Left forelimb (tissue), 1 donor: ENCODE measurements at regions not wholly inside any gene's neighbourhood (a gene's known extent, or its start where the extent isn't known, plus 50 kb on each side); places are given as distances from the start of the nearest gene placed in this dataset.

Experiments
- DNase-seq: peaks from one replicate; pipeline ENCODE4 v3.0.0-alpha.2; 2018; ENCODE audit warnings: low spot score

- no peak for DNase-seq
Measured at GRCh38 chr2:168378960-168379669, 77.0 kb upstream of the CERS6 start.

GRCh38 chr2:168380500-168380899 lies 75.6 kb upstream of the CERS6 start:
- DNase-seq: no peak

GRCh38 chr2:168392024-168392423 lies 64.0 kb upstream of the CERS6 start:
- DNase-seq: no peak

- no peak for DNase-seq
Measured at GRCh38 chr2:168392797-168393196, 63.3 kb upstream of the CERS6 start.

GRCh38 chr2:168394262-168394661 lies 61.8 kb upstream of the CERS6 start:
- DNase-seq: no peak

GRCh38 chr2:168396131-168396530 lies 59.9 kb upstream of the CERS6 start:
- DNase-seq: no peak

- DNase-seq: no peak
Measured at GRCh38 chr2:168397629-168398028, 58.4 kb upstream of the CERS6 start.

GRCh38 chr2:168401048-168401556 lies 55.0 kb upstream of the CERS6 start:
- no peak for DNase-seq

- no peak for DNase-seq
Measured at GRCh38 chr2:168401771-168402170, 54.3 kb upstream of the CERS6 start.

- no peak for DNase-seq
Measured at GRCh38 chr2:168402531-168402930, 53.5 kb upstream of the CERS6 start.

- DNase-seq: no peak
Measured at GRCh38 chr2:168403736-168404135, 52.3 kb upstream of the CERS6 start.

- no peak for DNase-seq
Measured at GRCh38 chr2:168404764-168405163, 51.3 kb upstream of the CERS6 start.
